ENCODE measurements at regions not wholly inside any gene's neighbourhood (a gene's known extent, or its start where the extent isn't known, plus 50 kb on each side); places are given as distances from the start of the nearest gene placed in this dataset.
"Not testable (repeated sequence)": the region's sequence is repeated elsewhere in the genome, so short reads cannot be mapped to it uniquely, and the experiment has no call there.

DNA sequence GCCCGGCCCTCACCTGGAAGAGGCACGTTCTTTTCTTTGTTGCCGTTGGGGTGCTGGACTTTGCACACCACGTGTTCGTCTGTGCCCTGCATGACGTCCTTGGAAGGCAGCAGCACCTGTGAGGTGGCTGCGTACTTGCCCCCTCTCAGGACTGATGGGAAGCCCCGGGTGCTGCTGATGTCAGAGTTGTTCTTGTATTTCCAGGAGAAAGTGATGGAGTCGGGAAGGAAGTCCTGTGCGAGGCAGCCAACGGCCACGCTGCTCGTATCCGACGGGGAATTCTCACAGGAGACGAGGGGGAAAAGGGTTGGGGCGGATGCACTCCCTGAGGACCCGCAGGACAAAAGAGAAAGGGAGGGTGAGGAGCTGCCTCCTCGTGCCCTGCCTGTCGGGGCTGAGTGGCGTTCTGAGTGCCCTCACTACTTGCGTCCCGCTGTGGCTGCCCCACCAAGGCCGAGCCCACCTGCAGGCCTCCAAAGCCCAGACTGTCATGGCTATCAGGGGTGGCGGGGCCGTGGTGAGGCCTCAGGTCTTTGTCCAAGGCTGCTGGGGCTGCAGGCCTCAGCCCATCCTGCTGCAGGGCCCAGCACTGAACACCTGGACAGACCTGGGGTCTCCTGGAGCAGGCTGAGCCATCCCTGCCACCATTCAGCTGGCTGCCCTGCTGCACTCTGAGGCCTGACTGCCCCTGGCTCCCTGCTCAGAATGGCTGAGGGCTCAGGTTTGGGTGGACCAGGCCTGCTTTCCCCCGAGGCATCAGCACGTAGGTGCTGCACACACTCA is 329.7 kb downstream of the TMEM121 start:
- H3K4me3 ChIP-seq (ENCODE audit: low read depth, low read length) = no peak overlapping the region
- DNase-seq (ENCODE audit: low read depth) = no peak
- TF ChIP-seq, protein P1, sequence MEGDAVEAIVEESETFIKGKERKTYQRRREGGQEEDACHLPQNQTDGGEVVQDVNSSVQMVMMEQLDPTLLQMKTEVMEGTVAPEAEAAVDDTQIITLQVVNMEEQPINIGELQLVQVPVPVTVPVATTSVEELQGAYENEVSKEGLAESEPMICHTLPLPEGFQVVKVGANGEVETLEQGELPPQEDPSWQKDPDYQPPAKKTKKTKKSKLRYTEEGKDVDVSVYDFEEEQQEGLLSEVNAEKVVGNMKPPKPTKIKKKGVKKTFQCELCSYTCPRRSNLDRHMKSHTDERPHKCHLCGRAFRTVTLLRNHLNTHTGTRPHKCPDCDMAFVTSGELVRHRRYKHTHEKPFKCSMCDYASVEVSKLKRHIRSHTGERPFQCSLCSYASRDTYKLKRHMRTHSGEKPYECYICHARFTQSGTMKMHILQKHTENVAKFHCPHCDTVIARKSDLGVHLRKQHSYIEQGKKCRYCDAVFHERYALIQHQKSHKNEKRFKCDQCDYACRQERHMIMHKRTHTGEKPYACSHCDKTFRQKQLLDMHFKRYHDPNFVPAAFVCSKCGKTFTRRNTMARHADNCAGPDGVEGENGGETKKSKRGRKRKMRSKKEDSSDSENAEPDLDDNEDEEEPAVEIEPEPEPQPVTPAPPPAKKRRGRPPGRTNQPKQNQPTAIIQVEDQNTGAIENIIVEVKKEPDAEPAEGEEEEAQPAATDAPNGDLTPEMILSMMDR (IDR thresholded peaks at IDR 0.05; ENCODE audit: insufficient read depth, low read depth, low read length) = no peak

DNA sequence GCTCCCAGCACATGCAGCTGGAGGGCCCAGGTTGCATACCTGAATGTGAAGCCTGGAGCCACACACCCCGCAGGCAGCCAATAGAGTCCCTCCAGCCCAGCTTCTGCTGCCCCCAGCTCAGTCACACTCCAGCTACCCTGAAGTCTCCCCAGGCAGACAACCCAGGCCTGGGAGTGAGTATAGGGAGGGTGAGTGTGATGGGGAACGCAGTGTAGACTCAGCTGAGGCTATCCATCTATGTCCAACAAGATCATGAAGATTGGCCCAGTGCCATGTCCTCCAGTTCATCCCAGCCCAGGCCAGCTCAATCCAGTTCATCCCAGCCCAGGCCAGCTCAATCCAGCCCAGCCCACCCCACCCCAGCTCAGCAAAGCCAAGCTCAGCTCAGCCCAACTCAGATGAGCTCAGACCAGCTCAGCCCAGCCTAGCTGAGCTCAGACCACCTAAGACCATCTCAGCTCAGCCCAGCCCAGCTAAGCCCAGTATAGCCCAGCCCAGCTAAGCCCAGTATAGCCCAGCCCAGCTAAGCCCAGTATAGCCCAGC is 330.4 kb downstream of the TMEM121 start:
- TF ChIP-seq, protein P1 (IDR thresholded peaks at IDR 0.05; ENCODE audit: insufficient read depth, low read depth, low read length) = no peak
- no peak for DNase-seq (ENCODE audit: low read depth)
- H3K4me3 ChIP-seq (ENCODE audit: low read depth, low read length) = no peak overlapping the region

DNA sequence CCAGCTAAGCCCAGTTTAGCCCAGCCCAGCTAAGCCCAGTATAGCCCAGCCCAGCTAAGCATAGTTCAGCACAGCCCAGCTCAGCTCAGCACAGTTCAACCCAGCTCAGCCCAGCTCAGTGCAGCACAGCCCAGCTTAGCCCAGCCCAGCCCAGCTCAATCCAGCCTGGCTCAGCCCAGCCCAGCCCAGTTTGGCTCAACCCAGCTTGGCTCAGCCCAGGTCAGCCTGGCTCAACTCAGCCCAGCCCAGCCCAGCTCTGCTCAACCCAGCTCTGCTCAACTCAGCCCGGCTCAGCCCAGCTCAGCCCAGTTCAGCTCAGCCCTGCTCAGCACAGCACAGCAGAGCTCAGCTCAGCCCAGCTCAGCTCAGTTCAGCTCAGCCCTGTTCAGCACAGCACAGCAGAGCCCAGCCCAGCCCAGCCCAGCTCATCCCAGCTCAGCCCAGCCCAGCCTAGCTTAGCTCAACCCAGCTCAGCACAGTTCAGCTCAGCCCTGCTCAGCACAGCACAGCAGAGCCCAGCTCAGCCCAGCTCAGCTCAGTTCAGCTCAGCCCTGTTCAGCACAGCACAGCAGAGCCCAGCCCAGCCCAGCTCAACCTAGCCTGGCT is 330.9 kb downstream of the TMEM121 start:
- no peak for DNase-seq (ENCODE audit: low read depth)
- H3K4me3 ChIP-seq (ENCODE audit: low read depth, low read length) = no peak overlapping the region
- TF ChIP-seq, protein P1 (IDR thresholded peaks at IDR 0.05; ENCODE audit: insufficient read depth, low read depth, low read length) = no peak

DNA sequence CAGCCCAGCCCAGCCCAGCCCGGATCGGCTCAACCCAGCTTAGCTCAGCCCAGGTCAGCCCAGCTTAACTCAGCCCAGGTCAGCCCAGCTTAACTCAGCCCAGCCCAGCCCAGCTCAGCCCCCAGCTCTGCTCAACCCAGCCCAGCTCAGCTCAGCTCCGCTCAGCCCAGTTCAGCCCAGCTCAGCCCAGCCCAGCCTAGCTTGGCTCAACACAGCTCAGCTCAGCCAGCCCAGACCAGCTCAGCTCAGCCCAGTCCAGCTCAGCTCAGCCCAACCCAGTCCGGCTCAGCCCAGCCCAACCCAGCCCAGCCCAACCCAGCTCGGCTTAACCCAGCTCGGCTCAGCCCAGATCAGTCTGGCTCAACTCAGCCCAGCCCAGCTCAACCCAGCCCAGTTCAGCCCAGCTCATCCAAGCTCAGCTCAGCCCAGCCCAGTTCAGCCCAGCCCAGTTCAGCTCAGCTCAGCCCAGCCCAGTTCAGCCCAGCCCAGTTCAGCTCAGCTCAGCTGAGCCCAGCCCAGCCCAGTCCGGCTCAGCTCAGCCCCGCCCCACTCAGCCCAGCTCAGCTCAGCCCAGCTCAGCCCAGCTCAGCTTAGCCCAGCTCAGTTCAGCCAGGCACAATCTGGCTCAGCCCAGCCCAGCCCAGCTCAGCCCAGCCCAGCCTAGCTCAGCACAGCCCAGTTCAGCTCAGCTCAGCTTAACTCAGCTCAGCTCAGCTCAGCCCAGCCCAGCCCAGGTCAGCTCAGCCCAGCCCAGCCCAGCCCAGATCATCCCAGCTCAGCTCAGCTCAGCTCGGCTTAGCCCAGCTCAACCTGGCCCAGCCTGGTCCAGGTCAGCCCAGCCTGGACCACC is 331.7 kb downstream of the TMEM121 start:
- H3K4me3 ChIP-seq (ENCODE audit: low read depth, low read length) = no peak overlapping the region
- TF ChIP-seq, protein P1 (IDR thresholded peaks at IDR 0.05; ENCODE audit: insufficient read depth, low read depth, low read length) = no peak
- DNase-seq (ENCODE audit: low read depth) = no peak

DNA sequence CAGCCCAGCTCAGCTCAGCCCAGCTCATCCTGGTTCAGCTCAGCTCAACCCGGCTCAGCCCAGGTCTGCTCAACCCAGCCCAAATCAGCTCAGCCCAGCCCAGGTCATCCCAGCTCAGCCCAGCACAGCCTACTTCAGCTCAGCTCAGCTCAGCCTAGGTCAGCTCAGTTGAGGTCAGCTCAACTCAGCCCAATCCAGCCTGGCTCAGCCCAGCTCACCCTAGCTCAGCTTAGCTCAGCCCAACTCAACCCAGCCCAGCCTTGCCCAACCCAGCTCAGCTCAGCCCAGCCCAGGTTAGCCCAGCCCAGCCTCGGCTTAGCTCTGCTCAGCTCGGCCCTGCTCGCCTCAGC is 332.3 kb downstream of the TMEM121 start:
- TF ChIP-seq, protein P1 (IDR thresholded peaks at IDR 0.05; ENCODE audit: insufficient read depth, low read depth, low read length) = no peak
- no peak overlapping the region for H3K4me3 ChIP-seq (ENCODE audit: low read depth, low read length)
- no peak for DNase-seq (ENCODE audit: low read depth)

DNA sequence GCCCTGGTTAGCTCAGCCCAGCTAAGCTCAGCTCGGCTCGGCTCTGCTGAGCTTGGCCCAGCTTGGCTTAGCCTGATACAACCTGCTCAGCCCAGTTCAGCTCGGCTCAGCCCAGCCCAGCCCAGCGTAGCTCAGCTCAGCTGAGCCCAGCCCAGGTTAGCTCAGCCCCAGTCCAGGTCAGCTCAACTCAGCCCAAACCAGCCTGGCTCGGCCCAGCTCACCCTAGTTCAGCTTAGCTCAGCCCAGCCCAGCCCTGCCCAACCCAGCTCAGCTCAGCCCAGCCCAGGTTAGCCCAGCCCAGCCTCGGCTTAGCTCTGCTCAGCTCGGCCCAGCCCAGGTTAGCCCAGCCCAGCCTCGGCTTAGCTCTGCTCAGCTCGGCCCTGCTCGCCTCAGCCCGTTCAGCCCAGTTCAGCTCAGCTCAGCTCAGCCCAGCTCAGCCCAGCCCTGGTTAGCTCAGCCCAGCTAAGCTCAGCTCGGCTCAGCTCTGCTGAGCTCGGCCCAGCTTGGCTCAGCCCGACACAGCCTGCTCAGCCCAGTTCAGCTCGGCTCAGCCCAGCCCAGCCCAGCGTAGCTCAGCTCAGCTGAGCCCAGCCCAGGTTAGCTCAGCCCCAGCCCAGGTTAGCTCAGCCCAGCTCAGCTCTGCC is 332.8 kb downstream of the TMEM121 start:
- H3K4me3 ChIP-seq (ENCODE audit: low read depth, low read length); DNase-seq (ENCODE audit: low read depth): not testable (repeated sequence)

All from fibroblast of villous mesenchyme (primary cell).